Small intestine (tissue), 7 donors: ENCODE measurements at regions not wholly inside any gene's neighbourhood (a gene's known extent, or its start where the extent isn't known, plus 50 kb on each side); places are given as distances from the start of the nearest gene placed in this dataset.

Source experiments
- DNase-seq, 2 donors: peaks; one replicate each; pipeline versions ENCODE4 v3.0.0 to v3.0.0-alpha.2; 2013
- FAIRE-seq: peaks from 2 replicates; lab custom pipeline; 2012; peaks lifted over from hg19 to GRCh38; lab: Jason Lieb, UNC
- H3K27ac ChIP-seq, 3 donors: one replicate each; pipeline ENCODE4 v1.5.1; 2013; ENCODE audit warnings: low read length in 2 of 3, mild to moderate bottlenecking in 2 of 3, control low read depth in 1 of 3, inconsistent platforms in 1 of 3, low read depth in 1 of 3, moderate library complexity in 1 of 3
- H3K27me3 ChIP-seq, 3 donors: one replicate each; pipeline ENCODE4 v1.6.1; 2013; ENCODE audit warnings: low read length in 3 of 3, inconsistent platforms in 1 of 3; ENCODE audit not compliant: control insufficient read depth in 3 of 3, insufficient read depth in 3 of 3
- H3K36me3 ChIP-seq, 3 donors: one replicate each; pipeline ENCODE4 v1.6.1; 2013; ENCODE audit warnings: low read length in 3 of 3, inconsistent platforms in 1 of 3, low read depth in 1 of 3, mild to moderate bottlenecking in 1 of 3, moderate library complexity in 1 of 3; ENCODE audit not compliant: control insufficient read depth in 3 of 3, insufficient read depth in 2 of 3
- H3K4me1 ChIP-seq, 3 donors: one replicate each; pipeline ENCODE4 v1.6.1; 2013; ENCODE audit warnings: low read length in 2 of 3, inconsistent platforms in 1 of 3, low read depth in 1 of 3, mild to moderate bottlenecking in 1 of 3, moderate library complexity in 1 of 3; ENCODE audit not compliant: control insufficient read depth in 3 of 3, insufficient read depth in 2 of 3
- H3K4me3 ChIP-seq, 3 donors: one replicate each; pipeline ENCODE4 v1.5.1; 2013; ENCODE audit warnings: low read length in 3 of 3, control low read depth in 1 of 3, inconsistent platforms in 1 of 3, low read depth in 1 of 3, mild to moderate bottlenecking in 1 of 3, moderate library complexity in 1 of 3
- H3K9me3 ChIP-seq, 2 donors: one replicate each; pipeline ENCODE4 v1.6.1; 2013; ENCODE audit warnings: low read depth in 1 of 2, low read length in 1 of 2; ENCODE audit not compliant: control insufficient read depth in 2 of 2, insufficient read depth in 1 of 2
- WGBS, 3 donors: extraction: QIAGEN DNeasy Blood & Tissue Kit; methylation state at CpG; one replicate each; pipeline ENCODE4 v1.1.7; 2013; 5-methylcytosine and 5-hydroxymethylcytosine counted together
- donor health status: healthy with polysubstance abuse.
- donor health status: control.
- donor health status: control.
- donor health status: Bipolar disorder and iron deficiency.
- donor health status: healthy.

GRCh38 chr21:16022921-16023320, 293.1 kb downstream of the USP25 start:
- no peaks in the 10 kb centered on the region for H3K4me1 ChIP-seq
- H3K27me3 ChIP-seq, result peaks cover 0 to 1% (median 0%) of the 10 kb centered on the region in 3 donors
- no peak for DNase-seq
- no peak for FAIRE-seq
- H3K36me3 ChIP-seq, result no peaks in the 10 kb centered on the region
- 75 to 84% (median 82%) methylated on average over 3 of the region's 3 CpGs for WGBS, 3 donors
- no peak overlapping the region for H3K27ac ChIP-seq
- H3K9me3 ChIP-seq, result peaks cover 0 to 2% of the 10 kb centered on the region in 2 donors
- no peak overlapping the region for H3K4me3 ChIP-seq

- H3K4me3 ChIP-seq, result no peak overlapping the region
- FAIRE-seq (no peak), DNase-seq (no peak)
- no peak overlapping the region for H3K27ac ChIP-seq
- H3K36me3 ChIP-seq, result no peaks in the 10 kb centered on the region
- H3K27me3 ChIP-seq, result peaks cover 0 to 1% (median 0%) of the 10 kb centered on the region in 3 donors
- no peaks in the 10 kb centered on the region for H3K4me1 ChIP-seq
- H3K9me3 ChIP-seq, result peaks cover 0 to 4% of the 10 kb centered on the region in 2 donors
- WGBS, 3 donors, result 70 to 83% (median 77%) methylated on average over 2 of the region's 2 CpGs
Observed at GRCh38 chr21:16028142-16028541, 298.4 kb downstream of the USP25 start.

DNA sequence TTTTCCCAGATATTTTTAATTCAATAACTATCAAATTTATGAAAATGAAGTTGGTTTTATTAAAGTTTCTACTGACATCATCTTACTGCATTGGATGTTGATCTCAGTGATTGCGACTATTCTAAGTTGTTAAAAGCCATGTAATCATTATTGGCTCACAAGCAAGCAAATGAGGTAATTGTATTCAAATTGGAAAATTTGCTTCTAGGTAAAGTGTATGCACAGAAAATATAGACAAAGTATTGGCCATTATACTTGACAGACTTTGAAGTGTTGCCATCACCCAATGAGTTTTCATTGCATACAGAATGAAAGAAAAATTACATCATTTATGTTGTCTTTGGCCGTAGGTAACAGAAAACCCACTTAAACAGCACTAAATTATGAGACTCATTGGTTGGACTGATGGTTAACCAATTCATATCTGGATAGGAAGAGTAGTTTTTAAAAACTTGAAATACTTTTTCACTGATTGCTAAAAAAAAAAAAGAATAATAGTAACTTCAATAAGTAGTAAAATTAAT, 299.2 kb downstream of the USP25 start:
- H3K27me3 ChIP-seq, result peaks cover 0 to 1% (median 0%) of the 10 kb centered on the region in 3 donors
- whole genome bisulfite sequencing, 3 donors, result 72 to 75% (median 73%) methylated on average over 2 of the region's 2 CpGs
- peaks cover 0 to 4% of the 10 kb centered on the region in 2 donors for H3K9me3 ChIP-seq
- FAIRE-seq (no peak), DNase-seq (no peak)
- no peak overlapping the region for H3K4me3 ChIP-seq
- H3K27ac ChIP-seq, result no peak overlapping the region
- H3K4me1 ChIP-seq, result no peaks in the 10 kb centered on the region
- no peaks in the 10 kb centered on the region for H3K36me3 ChIP-seq

DNA sequence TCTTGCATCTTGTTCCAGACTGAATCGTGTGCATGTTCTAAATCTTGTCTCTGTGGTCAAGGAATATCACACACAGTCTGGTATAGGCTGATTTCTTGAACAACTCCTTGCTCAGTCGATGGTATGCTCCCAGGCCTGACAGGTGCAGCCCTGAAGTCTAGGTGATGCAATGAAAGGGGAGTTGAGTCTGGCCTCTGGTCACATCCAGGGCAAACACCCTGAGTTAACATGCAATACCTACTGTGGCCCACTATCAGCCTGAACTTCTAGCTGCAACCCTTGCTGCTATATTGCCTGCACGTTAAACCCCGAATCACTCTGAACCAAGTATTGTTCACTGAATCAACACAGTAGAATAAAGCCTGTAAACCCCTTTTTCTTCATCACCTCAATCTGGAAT, 303.4 kb downstream of the USP25 start:
- Histone ChIP-seq H3K27me3 (no peaks in the 10 kb centered on the region), H3K4me1 (no peaks in the 10 kb centered on the region), H3K27ac (no peak overlapping the region), H3K4me3 (no peak overlapping the region), H3K9me3 (peaks cover 0 to under 1% of the 10 kb centered on the region in 2 donors), H3K36me3 (no peaks in the 10 kb centered on the region)
- 71 to 83% (median 77%) methylated on average over 4 of the region's 4 CpGs for WGBS, 3 donors
- FAIRE-seq (no peak), DNase-seq (no peak)

DNA sequence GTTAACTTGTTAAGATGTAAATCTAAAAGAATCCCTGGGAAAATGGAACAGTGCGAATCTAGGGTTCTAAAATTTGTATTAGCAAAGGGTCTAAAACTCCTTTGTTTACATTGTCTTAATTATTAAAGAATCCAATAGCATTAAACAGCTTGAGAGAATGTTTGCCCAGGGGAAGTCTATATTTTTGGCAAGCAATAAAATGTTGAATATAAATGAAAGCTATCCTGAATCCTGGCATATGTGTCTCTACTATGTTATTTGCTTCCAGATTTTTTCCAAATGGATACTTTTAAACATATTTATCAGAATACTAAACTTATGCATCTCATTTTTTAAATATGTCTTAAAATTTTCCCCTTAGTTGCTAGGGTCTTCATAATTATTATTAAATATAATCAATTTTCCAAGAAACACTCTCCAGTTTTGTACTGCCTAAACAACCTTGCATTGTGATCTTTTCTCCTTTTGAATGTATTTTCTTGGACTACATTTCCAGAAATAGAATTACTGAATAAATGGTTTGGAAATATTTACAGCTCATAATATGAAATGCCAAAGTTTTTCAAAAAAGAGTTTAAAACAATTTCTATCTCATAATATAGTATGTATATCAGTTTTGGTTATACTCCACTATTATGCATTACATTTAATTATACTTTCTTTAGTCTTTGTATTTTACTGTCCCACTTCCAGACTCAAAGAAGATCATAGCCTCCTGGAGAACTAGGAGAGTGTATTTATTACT, 304.8 kb downstream of the USP25 start:
- no peaks in the 10 kb centered on the region for H3K9me3 ChIP-seq
- FAIRE-seq (no peak), DNase-seq (no peak)
- WGBS, 3 donors, result 0 to 22% (median 7%) methylated on average over 1 of the region's 1 CpG
- H3K4me3 ChIP-seq, result no peak overlapping the region
- no peaks in the 10 kb centered on the region for H3K4me1 ChIP-seq
- H3K36me3 ChIP-seq, result no peaks in the 10 kb centered on the region
- no peaks in the 10 kb centered on the region for H3K27me3 ChIP-seq
- H3K27ac ChIP-seq, result no peak overlapping the region

DNA sequence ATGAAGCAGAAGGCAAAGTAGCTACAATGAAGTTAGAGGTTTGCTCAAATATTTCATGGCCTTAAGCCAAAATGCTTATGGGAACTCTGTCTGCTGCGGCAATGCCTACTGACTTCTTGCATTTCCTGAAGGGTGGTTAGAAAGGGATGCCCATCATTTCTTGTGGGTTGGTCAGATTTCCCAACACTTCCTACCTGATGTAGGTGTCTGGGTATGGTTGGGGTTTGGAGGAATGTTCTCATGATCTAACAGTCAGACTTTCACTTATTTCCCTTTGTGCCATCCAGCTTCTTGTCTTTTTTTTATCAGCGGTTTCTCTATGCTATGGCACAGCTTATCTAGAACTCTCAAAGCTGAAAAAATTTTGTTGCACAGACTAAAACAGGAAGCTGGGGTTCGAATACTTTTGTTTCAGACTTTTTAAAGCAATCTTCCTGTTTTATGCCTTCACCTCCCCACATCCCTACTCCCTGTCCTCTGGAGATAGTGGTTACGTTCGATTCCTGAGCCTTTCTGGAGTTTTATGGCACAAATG, 307.7 kb downstream of the USP25 start:
- H3K4me1 ChIP-seq, result no peaks in the 10 kb centered on the region
- DNase-seq, result no peak
- no peaks in the 10 kb centered on the region for H3K36me3 ChIP-seq
- no peaks in the 10 kb centered on the region for H3K27me3 ChIP-seq
- FAIRE-seq, result no peak
- H3K9me3 ChIP-seq, result no peaks in the 10 kb centered on the region
- no peak overlapping the region for H3K27ac ChIP-seq
- no peak overlapping the region for H3K4me3 ChIP-seq
- WGBS, 3 donors, result 45 to 58% (median 57%) methylated on average over 5 of the region's 5 CpGs

DNA sequence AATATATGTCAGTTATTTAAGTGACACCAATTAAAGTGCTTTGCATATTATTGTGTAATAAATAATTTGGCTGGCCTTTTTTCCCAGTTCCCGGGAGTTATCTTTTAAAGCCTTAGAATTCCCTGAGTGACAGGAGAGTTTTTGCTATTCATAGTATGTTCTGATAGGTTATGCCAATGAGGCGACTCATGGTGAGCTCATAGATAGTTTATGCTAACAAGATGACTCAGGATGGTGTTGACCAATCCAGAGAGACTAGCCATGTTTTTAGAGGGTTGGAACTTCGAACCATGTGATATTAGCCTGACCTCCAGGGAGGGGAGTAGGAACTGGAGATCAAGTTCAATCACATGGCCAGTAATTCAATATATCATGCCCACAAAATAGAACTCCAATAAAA, 310.8 kb downstream of the USP25 start:
- DNase-seq, result no peak
- Histone ChIP-seq H3K4me1 (no peaks in the 10 kb centered on the region), H3K36me3 (no peaks in the 10 kb centered on the region), H3K27me3 (no peaks in the 10 kb centered on the region), H3K4me3 (no peak overlapping the region), H3K27ac (no peak overlapping the region), H3K9me3 (no peaks in the 10 kb centered on the region)
- WGBS, 3 donors, result 67 to 87% (median 70%) methylated on average over 3 of the region's 3 CpGs
- FAIRE-seq, result no peak

DNA sequence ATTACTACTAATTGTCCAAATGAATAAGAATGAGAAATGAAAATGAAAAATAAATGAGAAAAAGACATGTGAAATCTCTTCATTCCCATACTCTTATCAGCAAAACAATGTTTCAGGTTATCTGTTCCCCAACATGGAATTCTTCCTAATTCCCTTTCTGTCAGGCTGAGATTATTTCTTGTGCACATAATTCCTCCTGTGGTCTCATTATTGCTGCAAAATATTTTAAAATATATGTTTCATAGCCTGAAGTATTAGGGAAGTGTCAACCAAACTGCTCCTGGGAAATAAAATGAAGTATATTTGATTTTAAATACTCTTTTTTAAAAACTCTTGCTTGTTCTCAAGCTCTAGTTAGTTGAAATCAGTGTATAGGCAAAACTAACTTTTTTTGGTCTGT, 314.9 kb downstream of the USP25 start:
- Histone ChIP-seq H3K27me3 (no peaks in the 10 kb centered on the region), H3K9me3 (no peaks in the 10 kb centered on the region), H3K4me3 (no peak overlapping the region), H3K36me3 (no peaks in the 10 kb centered on the region), H3K4me1 (no peaks in the 10 kb centered on the region), H3K27ac (no peak overlapping the region)
- FAIRE-seq, result no peak
- DNase-seq, result no peak
